ENCODE measurements at regions not wholly inside any gene's neighbourhood (a gene's known extent, or its start where the extent isn't known, plus 50 kb on each side); places are given as distances from the start of the nearest gene placed in this dataset.

GRCh38 chr2:145599756-145600155 lies 1079.8 kb upstream of the ZEB2 start:
- Mint-ChIP-seq H3K27ac (no peak overlapping the region), H3K9me3 (peaks cover 2% of the 10 kb centered on the region)

DNA sequence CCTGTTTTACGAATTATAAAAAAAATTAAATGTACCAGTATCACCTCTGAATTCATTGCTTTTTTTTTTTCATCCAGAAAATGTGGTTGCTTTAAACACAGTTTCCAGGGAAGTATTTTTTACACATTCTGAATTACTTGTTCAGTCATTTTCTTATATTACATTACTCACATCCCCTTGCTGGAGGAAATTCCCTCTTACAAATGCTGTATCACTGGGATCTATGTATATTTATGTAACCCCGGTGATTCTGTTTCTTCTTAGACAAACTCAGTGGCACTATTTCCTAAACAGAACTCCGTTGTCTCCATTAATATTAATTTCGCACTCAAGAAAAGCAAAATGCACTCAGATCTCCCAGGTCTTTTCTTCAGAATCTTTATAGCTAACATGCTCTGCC lies 1078.5 kb upstream of the ZEB2 start:
- intact Hi-C loops (cut with DNase I, micrococcal nuclease) = no loop called here
- peaks cover 2% of the 10 kb centered on the region for H3K9me3 Mint-ChIP-seq
- H3K4me3 Mint-ChIP-seq = no peak overlapping the region
- Histone ChIP-seq H3K4me3 (ENCODE audit: low read length) (no peak overlapping the region), H3K36me3 (ENCODE audit: insufficient read depth, low read length) (no peaks in the 10 kb centered on the region), H3K9me3 (ENCODE audit: control insufficient read depth in 1 of 2, insufficient read depth in 1 of 2, low read length in 2 of 2) (no peaks in the 10 kb centered on the region), H3K27me3 (ENCODE audit: control insufficient read depth in 1 of 2, insufficient read depth in 2 of 2, low read length in 2 of 2) (no peaks in the 10 kb centered on the region), H3K27ac (ENCODE audit: low read depth in 1 of 2, low read length in 2 of 2) (no peak overlapping the region), H3K4me1 (ENCODE audit: insufficient read depth, low read length) (no peaks in the 10 kb centered on the region)
- TF ChIP-seq, protein P1, sequence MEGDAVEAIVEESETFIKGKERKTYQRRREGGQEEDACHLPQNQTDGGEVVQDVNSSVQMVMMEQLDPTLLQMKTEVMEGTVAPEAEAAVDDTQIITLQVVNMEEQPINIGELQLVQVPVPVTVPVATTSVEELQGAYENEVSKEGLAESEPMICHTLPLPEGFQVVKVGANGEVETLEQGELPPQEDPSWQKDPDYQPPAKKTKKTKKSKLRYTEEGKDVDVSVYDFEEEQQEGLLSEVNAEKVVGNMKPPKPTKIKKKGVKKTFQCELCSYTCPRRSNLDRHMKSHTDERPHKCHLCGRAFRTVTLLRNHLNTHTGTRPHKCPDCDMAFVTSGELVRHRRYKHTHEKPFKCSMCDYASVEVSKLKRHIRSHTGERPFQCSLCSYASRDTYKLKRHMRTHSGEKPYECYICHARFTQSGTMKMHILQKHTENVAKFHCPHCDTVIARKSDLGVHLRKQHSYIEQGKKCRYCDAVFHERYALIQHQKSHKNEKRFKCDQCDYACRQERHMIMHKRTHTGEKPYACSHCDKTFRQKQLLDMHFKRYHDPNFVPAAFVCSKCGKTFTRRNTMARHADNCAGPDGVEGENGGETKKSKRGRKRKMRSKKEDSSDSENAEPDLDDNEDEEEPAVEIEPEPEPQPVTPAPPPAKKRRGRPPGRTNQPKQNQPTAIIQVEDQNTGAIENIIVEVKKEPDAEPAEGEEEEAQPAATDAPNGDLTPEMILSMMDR (IDR thresholded peaks at IDR 0.05) = no peak
- no peaks in the 10 kb centered on the region for H3K27me3 Mint-ChIP-seq
- no peaks in the 10 kb centered on the region for H3K4me1 Mint-ChIP-seq (ENCODE audit: low read depth)
- POLR2A ChIA-PET = no interaction called here
- ATAC-seq (ENCODE audit: poor library complexity) (no peak), DNase-seq (no peak)
- H3K36me3 Mint-ChIP-seq (ENCODE audit: low read depth) = no peaks in the 10 kb centered on the region
- CTCF ChIA-PET = no interaction called here
- no peak overlapping the region for H3K27ac Mint-ChIP-seq

More at GRCh38 chr2:145599756-145600155, 1079.8 kb upstream of the ZEB2 start:
- no peak for DNase-seq
- no peak overlapping the region for H3K27ac ChIP-seq (ENCODE audit: low read depth in 1 of 2, low read length in 2 of 2)
- no peak for ATAC-seq (ENCODE audit: poor library complexity)
- H3K27me3 ChIP-seq (ENCODE audit: control insufficient read depth in 1 of 2, insufficient read depth in 2 of 2, low read length in 2 of 2) = no peaks in the 10 kb centered on the region
- ChIA-PET POLR2A (no interaction called here), CTCF (no interaction called here)
- H3K4me3 Mint-ChIP-seq = no peak overlapping the region
- no peaks in the 10 kb centered on the region for H3K4me1 ChIP-seq (ENCODE audit: insufficient read depth, low read length)
- no peak overlapping the region for H3K4me3 ChIP-seq (ENCODE audit: low read length)
- intact Hi-C loops (cut with DNase I, micrococcal nuclease) = no loop called here
- H3K4me1 Mint-ChIP-seq (ENCODE audit: low read depth) = no peaks in the 10 kb centered on the region
- no peaks in the 10 kb centered on the region for H3K36me3 Mint-ChIP-seq (ENCODE audit: low read depth)
- H3K9me3 ChIP-seq (ENCODE audit: control insufficient read depth in 1 of 2, insufficient read depth in 1 of 2, low read length in 2 of 2) = no peaks in the 10 kb centered on the region
- TF ChIP-seq, protein P1 (IDR thresholded peaks at IDR 0.05) = no peak
- no peaks in the 10 kb centered on the region for H3K36me3 ChIP-seq (ENCODE audit: insufficient read depth, low read length)
- H3K27me3 Mint-ChIP-seq = no peaks in the 10 kb centered on the region

DNA sequence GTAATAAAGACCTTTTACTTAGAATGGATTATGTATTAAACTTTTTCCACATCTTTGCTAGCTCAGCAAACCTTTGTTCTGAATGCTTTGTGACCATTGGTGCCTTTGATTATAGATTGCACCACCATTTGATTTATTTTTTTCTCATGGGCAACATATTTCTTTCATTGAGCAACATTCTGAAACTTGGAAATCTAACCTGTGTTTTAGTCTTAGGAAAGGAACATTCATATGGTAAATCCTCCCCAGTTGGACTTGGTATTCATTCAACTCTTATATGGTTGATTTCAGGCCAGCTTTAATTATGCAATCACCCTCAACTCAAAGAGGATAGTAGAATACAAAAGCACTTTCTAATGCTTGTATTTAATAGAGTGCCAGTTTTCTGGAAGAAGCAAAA lies 1077.9 kb upstream of the ZEB2 start:
- no peaks in the 10 kb centered on the region for H3K36me3 ChIP-seq (ENCODE audit: insufficient read depth, low read length)
- H3K9me3 Mint-ChIP-seq = no peaks in the 10 kb centered on the region
- CTCF ChIA-PET = interaction anchor here (1.1 kb wide), 1 partner anchor 9 kb away, joined by 3 read pairs; no protein-coding TSS in a partner anchor
- H3K27me3 ChIP-seq (ENCODE audit: control insufficient read depth in 1 of 2, insufficient read depth in 2 of 2, low read length in 2 of 2) = no peaks in the 10 kb centered on the region
- no peaks in the 10 kb centered on the region for H3K4me1 Mint-ChIP-seq (ENCODE audit: low read depth)
- H3K27ac ChIP-seq (ENCODE audit: low read depth in 1 of 2, low read length in 2 of 2) = no peak overlapping the region
- H3K36me3 Mint-ChIP-seq (ENCODE audit: low read depth) = no peaks in the 10 kb centered on the region
- H3K9me3 ChIP-seq (ENCODE audit: control insufficient read depth in 1 of 2, insufficient read depth in 1 of 2, low read length in 2 of 2) = no peaks in the 10 kb centered on the region
- POLR2A ChIA-PET = no interaction called here
- ATAC-seq (ENCODE audit: poor library complexity) = no peak
- intact Hi-C loops (cut with DNase I, micrococcal nuclease) = no loop called here
- H3K4me1 ChIP-seq (ENCODE audit: insufficient read depth, low read length) = no peaks in the 10 kb centered on the region
- H3K4me3 ChIP-seq (ENCODE audit: low read length) = no peak overlapping the region
- H3K4me3 Mint-ChIP-seq = no peak overlapping the region
- H3K27me3 Mint-ChIP-seq = no peaks in the 10 kb centered on the region
- TF ChIP-seq, protein P1 (IDR thresholded peaks at IDR 0.05) = no peak
- DNase-seq = no peak
- H3K27ac Mint-ChIP-seq = no peak overlapping the region
